Brain microvascular endothelial cell (primary cell): ENCODE measurements at regions not wholly inside any gene's neighbourhood (a gene's known extent, or its start where the extent isn't known, plus 50 kb on each side); places are given as distances from the start of the nearest gene placed in this dataset.

Experiments used
- DNase-seq: peaks from one replicate; pipeline ENCODE4 v3.0.0-alpha.2; 2020
- H3K27ac ChIP-seq: fragments of 250-450 bp; sonication (Bioruptor Pico); 2 replicates; pipeline ENCODE4 v1.5.1; 2020; ENCODE audit warnings: mild to moderate bottlenecking, moderate library complexity
- H3K27me3 ChIP-seq: fragments of 250-450 bp; sonication (Bioruptor Pico); replicated peaks from 2 replicates; pipeline ENCODE4 v1.5.1; 2020; ENCODE audit warnings: mild to moderate bottlenecking
- H3K36me3 ChIP-seq: fragments of 250-450 bp; sonication (Bioruptor Pico); replicated peaks from 2 replicates; pipeline ENCODE4 v1.5.1; 2020; ENCODE audit warnings: mild to moderate bottlenecking
- H3K4me3 ChIP-seq: 2 replicates; pipeline ENCODE4 v1.5.1; 2011; ENCODE audit warnings: low read depth, mild to moderate bottlenecking, control low read depth, low read length, moderate library complexity
- in situ Hi-C: cut with HindIII; loops from 2 replicates; pipeline ENCODE4 v1.10.0; 2017; ENCODE audit warnings: low sequenced_read_pairs, low pct_ligation_motif_present
- TF ChIP-seq, protein P1 (sequence below): IDR thresholded peaks from 2 replicates; pipeline ENCODE4 v1.5.1; 2011; ENCODE audit warnings: low read depth, mild to moderate bottlenecking, moderate library complexity, low read length, control low read depth, inconsistent platforms; ENCODE audit errors: missing control alignments

DNA sequence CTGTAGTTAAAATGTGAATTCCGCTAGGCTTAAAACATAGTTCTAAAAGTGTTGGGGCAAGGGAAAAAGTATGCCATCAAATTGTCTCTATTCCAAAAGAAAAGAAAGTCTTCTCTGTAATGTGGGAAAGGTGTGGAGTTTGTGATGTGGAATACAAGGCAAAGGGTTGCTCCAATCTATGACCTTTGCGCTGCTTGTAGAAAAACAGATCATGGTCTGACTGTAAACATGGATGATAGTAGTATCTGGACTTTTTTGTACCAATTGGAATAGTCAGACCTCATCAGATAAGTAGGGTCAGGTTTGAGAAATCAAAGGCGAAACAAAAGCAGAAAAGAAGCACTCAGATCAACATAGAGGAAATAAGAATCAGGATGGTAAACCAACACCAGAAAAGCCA lies 372.3 kb downstream of the TFEC start:
- H3K4me3 ChIP-seq = no peak overlapping the region
- H3K36me3 ChIP-seq = no peaks in the 10 kb centered on the region
- H3K27ac ChIP-seq = no peak overlapping the region
- TF ChIP-seq, protein P1, sequence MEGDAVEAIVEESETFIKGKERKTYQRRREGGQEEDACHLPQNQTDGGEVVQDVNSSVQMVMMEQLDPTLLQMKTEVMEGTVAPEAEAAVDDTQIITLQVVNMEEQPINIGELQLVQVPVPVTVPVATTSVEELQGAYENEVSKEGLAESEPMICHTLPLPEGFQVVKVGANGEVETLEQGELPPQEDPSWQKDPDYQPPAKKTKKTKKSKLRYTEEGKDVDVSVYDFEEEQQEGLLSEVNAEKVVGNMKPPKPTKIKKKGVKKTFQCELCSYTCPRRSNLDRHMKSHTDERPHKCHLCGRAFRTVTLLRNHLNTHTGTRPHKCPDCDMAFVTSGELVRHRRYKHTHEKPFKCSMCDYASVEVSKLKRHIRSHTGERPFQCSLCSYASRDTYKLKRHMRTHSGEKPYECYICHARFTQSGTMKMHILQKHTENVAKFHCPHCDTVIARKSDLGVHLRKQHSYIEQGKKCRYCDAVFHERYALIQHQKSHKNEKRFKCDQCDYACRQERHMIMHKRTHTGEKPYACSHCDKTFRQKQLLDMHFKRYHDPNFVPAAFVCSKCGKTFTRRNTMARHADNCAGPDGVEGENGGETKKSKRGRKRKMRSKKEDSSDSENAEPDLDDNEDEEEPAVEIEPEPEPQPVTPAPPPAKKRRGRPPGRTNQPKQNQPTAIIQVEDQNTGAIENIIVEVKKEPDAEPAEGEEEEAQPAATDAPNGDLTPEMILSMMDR = no peak
- no peak for DNase-seq
- H3K27me3 ChIP-seq = no peaks in the 10 kb centered on the region
- in situ Hi-C loops = no loop called here

DNA sequence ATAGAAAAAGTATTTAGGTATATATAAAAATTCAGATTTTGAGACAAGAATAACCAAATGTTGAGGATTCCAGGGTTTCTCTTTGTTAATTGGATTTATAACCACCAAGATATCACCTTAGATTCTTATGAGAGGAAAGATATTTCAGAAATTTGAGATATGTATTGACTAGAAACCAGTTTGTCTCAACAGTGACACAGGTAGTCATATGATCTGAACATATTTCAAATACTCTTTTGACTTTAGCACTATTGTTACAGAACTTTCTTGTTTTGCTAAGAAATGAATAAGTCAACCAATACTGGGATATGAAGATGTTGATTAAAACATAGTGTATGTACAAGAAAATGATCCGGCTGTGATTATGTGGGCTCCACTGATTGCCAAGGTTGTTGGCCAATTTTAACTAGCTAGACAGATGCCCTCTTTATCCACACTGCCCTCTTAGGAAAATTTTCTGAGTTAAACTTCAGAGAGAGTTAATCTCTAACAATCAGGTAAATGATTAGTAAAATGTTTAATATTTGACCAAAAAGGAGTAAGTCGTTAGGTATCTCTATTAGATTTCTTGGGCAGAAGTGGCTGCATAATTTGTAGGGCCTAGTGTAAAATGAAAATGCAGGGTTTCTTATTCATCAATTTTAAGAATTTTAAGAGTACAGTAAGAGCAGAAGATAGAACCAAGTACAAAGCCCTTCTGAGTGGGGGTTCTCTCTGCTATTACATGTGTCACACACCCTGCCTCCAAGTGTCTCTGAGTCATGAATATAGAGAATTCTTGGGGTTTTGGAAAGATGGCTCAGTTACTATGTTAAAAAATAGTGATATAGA lies 376.0 kb downstream of the TFEC start:
- Histone ChIP-seq H3K4me3 (no peak overlapping the region), H3K36me3 (no peaks in the 10 kb centered on the region), H3K27ac (no peak overlapping the region), H3K27me3 (no peaks in the 10 kb centered on the region)
- peak; percentile 12 for DNase-seq
- TF ChIP-seq, protein P1 = no peak
- in situ Hi-C loops = no loop called here

DNA sequence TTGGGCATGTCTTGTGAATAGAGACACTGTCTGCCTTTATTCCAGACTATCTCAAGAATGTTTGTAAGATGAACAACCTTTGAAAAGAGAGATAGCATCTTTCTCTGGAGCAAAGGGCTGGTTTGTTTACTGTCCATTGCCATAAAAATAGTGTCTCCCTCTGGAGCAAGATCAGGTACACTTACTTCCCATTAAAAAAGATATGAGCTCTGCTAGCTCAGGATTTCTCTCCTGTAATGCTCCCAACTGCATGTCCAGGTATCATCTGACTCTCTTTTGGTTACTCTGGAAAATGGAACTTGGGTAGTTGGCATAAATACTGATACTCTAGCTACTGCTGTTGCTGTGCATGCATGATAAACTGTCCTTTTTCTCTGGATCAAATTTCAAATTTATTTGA lies 381.1 kb downstream of the TFEC start:
- in situ Hi-C loops = no loop called here
- DNase-seq = no peak
- no peak overlapping the region for H3K27ac ChIP-seq
- no peak overlapping the region for H3K4me3 ChIP-seq
- no peaks in the 10 kb centered on the region for H3K36me3 ChIP-seq
- H3K27me3 ChIP-seq = no peaks in the 10 kb centered on the region
- TF ChIP-seq, protein P1 = no peak

DNA sequence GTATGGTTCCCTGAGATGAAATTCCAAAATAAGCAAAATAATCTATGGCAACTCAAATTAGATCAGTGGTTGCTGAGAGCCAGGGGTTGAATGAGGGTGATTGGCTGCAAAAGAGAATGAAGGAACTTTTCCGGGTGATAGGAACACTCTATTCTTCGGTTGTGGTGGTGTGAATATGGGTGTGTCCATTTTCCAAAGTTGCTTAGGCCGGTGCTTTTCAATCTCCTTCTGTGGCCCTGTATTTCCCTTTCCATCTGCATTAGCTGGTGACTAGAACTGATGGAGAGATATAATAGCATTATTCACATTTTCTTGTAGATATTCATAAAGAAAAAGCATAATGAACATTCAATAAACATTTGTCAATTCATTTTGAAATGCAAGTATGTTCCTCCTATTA lies 382.9 kb downstream of the TFEC start:
- DNase-seq = no peak
- TF ChIP-seq, protein P1 = no peak
- no peaks in the 10 kb centered on the region for H3K27me3 ChIP-seq
- H3K4me3 ChIP-seq = no peak overlapping the region
- H3K27ac ChIP-seq = no peak overlapping the region
- in situ Hi-C loops = no loop called here
- H3K36me3 ChIP-seq = no peaks in the 10 kb centered on the region

DNA sequence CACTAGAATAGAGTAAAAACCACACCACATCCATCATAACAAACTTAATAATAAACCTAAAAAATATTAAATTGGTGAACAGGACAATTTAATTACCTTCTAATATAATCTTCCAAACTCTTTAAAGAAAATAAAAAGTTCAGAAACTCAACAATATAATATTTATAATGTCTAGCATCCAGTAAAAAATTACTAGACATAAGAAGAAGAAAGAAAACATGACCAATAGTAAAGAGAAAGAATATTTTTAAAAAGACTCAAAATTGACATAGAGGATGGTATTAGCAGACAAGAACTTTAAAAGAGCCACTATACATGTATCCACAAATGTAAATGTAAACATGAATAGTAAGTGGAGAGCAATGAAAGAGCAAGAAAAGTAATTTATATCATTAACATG lies 388.4 kb downstream of the TFEC start:
- TF ChIP-seq, protein P1 = no peak
- no peak for DNase-seq
- in situ Hi-C loops = no loop called here
- H3K27ac ChIP-seq = no peak overlapping the region
- no peak overlapping the region for H3K4me3 ChIP-seq
- H3K27me3 ChIP-seq = no peaks in the 10 kb centered on the region
- no peaks in the 10 kb centered on the region for H3K36me3 ChIP-seq

DNA sequence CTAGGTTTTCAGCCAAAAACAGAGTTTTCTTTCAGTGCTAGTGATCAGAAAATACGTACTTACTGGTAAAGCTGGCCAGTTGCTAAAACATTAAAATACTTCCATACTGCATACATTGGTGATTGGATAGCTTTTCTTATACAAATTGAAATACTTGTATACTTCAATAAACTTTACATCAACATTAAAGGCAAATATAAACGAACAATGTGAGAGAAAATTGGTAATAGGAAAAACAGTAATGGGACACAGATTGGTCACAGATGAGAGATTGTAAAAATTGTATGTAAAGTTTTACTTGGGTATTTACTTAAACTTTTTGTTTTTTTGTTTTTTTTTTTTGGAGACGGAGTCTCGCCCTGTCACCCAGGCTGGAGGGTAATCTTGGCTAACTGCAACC lies 391.7 kb downstream of the TFEC start:
- TF ChIP-seq, protein P1 = no peak
- Histone ChIP-seq H3K27ac (no peak overlapping the region), H3K4me3 (no peak overlapping the region), H3K27me3 (no peaks in the 10 kb centered on the region), H3K36me3 (no peaks in the 10 kb centered on the region)
- in situ Hi-C loops = no loop called here
- DNase-seq = no peak
